ENCODE measurements at regions not wholly inside any gene's neighbourhood (a gene's known extent, or its start where the extent isn't known, plus 50 kb on each side); places are given as distances from the start of the nearest gene placed in this dataset.

GRCh38 chr13:103236213-103236612, 170.0 kb upstream of the SLC10A2 start:
- no peak for TF ChIP-seq POLR2A (IDR thresholded peaks at IDR 0.05)
- no peak for TF ChIP-seq CTCF (IDR thresholded peaks at IDR 0.05)

Measured in lower leg skin (tissue), 3 donors.